Breast epithelium (tissue), 4 donors: ENCODE measurements at regions not wholly inside any gene's neighbourhood (a gene's known extent, or its start where the extent isn't known, plus 50 kb on each side); places are given as distances from the start of the nearest gene placed in this dataset.
"Not testable (repeated sequence)": the region's sequence is repeated elsewhere in the genome, so short reads cannot be mapped to it uniquely, and the experiment has no call there.

Experiments
- DNase-seq, 2 donors: peaks; one replicate each; pipeline ENCODE4 v3.0.0-alpha.2; 2019; ENCODE audit warnings: low spot score in 2 of 2
- H3K27ac ChIP-seq, 2 donors: fragments of 200-600 bp; sonication (generic) in 1 of 2; one replicate each; pipeline ENCODE4 v1.5.1; 2016 to 2019; ENCODE audit warnings: mild to moderate bottlenecking in 1 of 2
- H3K27me3 ChIP-seq, 2 donors: fragments of 200-600 bp; sonication (generic) in 1 of 2; one replicate each; pipeline versions ENCODE4 v1.5.1 to v1.6.0; 2017 to 2019; ENCODE audit warnings: control low read depth in 1 of 2, mild to moderate bottlenecking in 1 of 2
- H3K36me3 ChIP-seq: fragments of 200-600 bp; one replicate; pipeline ENCODE4 v1.5.1; 2019
- H3K4me1 ChIP-seq, 2 donors: fragments of 200-600 bp; sonication (generic); one replicate each; pipeline ENCODE4 v1.5.1; 2016 to 2019; ENCODE audit warnings: control low read depth in 1 of 2
- H3K4me3 ChIP-seq, 3 donors: fragments of 200-600 bp; sonication (generic); 1 replicate in 2 of 3; 2 replicates in 1 of 3; pipeline ENCODE4 v1.5.1; 2016 to 2019; ENCODE audit warnings: mild to moderate bottlenecking in 3 of 3, moderate library complexity in 2 of 3
- H3K9me3 ChIP-seq, 2 donors: fragments of 200-600 bp; sonication (generic) in 1 of 2; one replicate each; pipeline ENCODE4 v1.5.1; 2016 to 2019; ENCODE audit warnings: control low read depth in 1 of 2
- POLR2A ChIP-seq: fragments of 450-650 bp; IDR thresholded peaks from one replicate; pipeline ENCODE4 v1.6.1; 2016; ENCODE audit warnings: antibody characterized with exemption, mild to moderate bottlenecking, moderate library complexity
- POLR2AphosphoS5 ChIP-seq, 3 donors: sonication (generic); formaldehyde crosslinking; IDR thresholded peaks; one replicate each; pipeline ENCODE4 v1.6.1; 2017; ENCODE audit warnings: antibody characterized with exemption in 3 of 3
- intact Hi-C: fragments of 100-400 bp; cut with DNase I; formaldehyde crosslinking; loops from one replicate; pipeline ENCODE4 v1.15.1; 2023; ENCODE audit warnings: low total_unique reads
- TF ChIP-seq, protein P1 (sequence below), 3 donors: fragments of 450-650 bp; IDR thresholded peaks; one replicate each; pipeline ENCODE4 v1.5.1; 2016 to 2017; ENCODE audit warnings: antibody characterized with exemption in 3 of 3, mild to moderate bottlenecking in 3 of 3, moderate library complexity in 3 of 3

GRCh38 chr22:26837784-26838470, 180.5 kb downstream of the MIAT start:
- no peaks in the 10 kb centered on the region for H3K4me1 ChIP-seq
- H3K27ac ChIP-seq, result no peak overlapping the region
- TF ChIP-seq POLR2AphosphoS5 (IDR thresholded peaks at IDR 0.05) (no peak), POLR2A (no peak)
- TF ChIP-seq, protein P1, sequence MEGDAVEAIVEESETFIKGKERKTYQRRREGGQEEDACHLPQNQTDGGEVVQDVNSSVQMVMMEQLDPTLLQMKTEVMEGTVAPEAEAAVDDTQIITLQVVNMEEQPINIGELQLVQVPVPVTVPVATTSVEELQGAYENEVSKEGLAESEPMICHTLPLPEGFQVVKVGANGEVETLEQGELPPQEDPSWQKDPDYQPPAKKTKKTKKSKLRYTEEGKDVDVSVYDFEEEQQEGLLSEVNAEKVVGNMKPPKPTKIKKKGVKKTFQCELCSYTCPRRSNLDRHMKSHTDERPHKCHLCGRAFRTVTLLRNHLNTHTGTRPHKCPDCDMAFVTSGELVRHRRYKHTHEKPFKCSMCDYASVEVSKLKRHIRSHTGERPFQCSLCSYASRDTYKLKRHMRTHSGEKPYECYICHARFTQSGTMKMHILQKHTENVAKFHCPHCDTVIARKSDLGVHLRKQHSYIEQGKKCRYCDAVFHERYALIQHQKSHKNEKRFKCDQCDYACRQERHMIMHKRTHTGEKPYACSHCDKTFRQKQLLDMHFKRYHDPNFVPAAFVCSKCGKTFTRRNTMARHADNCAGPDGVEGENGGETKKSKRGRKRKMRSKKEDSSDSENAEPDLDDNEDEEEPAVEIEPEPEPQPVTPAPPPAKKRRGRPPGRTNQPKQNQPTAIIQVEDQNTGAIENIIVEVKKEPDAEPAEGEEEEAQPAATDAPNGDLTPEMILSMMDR (IDR thresholded peaks at IDR 0.05), result no peak
- no peaks in the 10 kb centered on the region for H3K27me3 ChIP-seq
- intact Hi-C loops, result no loop called here
- no peak for DNase-seq
- H3K36me3 ChIP-seq, result no peaks in the 10 kb centered on the region
- no peak overlapping the region for H3K4me3 ChIP-seq
- no peaks in the 10 kb centered on the region for H3K9me3 ChIP-seq

DNA sequence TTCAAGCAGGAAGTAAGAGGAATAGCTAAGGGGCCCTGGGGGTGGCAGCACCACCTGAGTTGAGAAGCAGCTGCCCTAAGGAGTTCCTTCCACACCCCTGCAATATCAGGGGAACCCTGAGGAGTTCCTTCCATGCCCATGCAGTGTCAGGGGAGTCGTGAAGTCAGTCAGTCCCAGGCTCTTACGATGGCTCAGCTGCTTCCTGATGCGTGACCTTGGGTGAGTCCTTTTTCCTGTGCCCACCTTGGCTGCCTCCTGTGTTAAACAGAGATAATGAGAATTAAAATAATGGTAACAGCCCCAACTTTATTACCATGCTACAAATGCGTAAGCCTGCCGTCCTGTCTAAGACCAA, 181.1 kb downstream of the MIAT start:
- no peak for TF ChIP-seq POLR2AphosphoS5 (IDR thresholded peaks at IDR 0.05)
- TF ChIP-seq, protein P1 (IDR thresholded peaks at IDR 0.05), result no peak
- no peak for TF ChIP-seq POLR2A
- intact Hi-C loops, result no loop called here
- Histone ChIP-seq H3K27me3 (no peaks in the 10 kb centered on the region), H3K36me3 (no peaks in the 10 kb centered on the region), H3K4me1 (no peaks in the 10 kb centered on the region), H3K4me3 (no peak overlapping the region), H3K27ac (no peak overlapping the region), H3K9me3 (no peaks in the 10 kb centered on the region)
- DNase-seq, result no peak

DNA sequence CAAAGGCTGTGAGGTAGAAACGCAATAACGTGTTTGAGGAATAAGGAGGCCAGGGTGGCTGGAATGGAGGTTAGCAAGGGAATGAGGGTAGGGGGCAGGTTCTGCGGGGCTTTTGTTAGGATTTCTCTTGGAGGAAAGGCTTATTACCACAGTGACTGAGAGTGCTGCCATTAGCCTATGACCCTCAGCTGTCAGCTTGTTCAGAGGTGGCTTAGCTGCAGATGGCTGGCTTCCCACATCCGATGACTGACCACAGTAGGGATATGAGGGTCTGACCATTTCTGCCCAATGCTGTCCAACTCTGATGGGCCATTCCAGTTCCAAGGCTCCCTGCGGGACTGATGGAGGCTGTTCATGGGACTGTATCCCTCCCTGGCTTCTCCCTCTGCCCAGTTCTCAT, 181.8 kb downstream of the MIAT start:
- TF ChIP-seq, protein P1 (IDR thresholded peaks at IDR 0.05), result no peak
- TF ChIP-seq POLR2A (no peak), POLR2AphosphoS5 (IDR thresholded peaks at IDR 0.05) (no peak)
- H3K36me3 ChIP-seq, result no peaks in the 10 kb centered on the region
- intact Hi-C loops, result no loop called here
- no peak overlapping the region for H3K27ac ChIP-seq
- no peaks in the 10 kb centered on the region for H3K4me1 ChIP-seq
- H3K4me3 ChIP-seq, result no peak overlapping the region
- DNase-seq, result no peak
- H3K9me3 ChIP-seq, result no peaks in the 10 kb centered on the region
- no peaks in the 10 kb centered on the region for H3K27me3 ChIP-seq

DNA sequence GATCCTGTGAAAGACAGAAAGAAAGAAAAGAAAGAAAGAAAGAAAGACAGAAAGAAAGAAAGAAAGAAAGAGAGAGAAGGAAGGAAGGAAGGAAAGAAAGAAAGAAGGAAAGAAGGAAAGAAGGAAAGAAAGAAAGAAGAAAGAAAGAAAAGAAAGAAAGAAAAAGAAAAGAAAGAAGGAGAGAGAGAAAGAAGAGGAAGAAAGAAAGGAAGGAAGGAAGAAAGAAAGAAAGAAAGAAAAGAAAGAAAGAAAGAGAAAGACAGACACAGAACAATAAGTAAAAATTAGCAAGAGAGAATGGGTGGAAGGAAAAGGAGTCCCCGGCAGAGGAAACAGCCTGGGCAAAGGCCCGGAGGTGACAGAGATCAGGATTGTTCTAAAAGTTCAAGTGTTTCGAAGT, 183.4 kb downstream of the MIAT start:
- not testable (repeated sequence) for H3K9me3 ChIP-seq, H3K36me3 ChIP-seq

DNA sequence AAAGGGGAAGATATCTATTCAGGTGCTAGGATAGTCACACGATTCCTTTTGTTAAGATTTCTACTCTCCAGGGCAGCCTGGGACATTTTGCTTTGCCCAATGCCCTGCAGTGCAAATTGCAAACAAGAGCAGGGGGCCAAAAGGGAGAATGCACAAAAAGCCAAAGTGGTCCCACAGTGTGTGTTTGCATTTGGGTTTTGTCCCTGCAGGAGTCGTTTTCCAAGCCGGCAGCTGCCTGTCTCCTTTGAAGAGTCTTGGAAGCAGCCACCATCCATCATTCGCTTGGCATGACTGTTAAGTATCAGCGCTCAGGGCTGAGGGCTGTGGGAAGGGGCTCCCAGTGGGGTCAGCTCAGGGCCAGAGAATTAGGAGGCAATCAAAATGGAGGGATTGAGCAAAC, 184.7 kb downstream of the MIAT start:
- no peak for DNase-seq
- TF ChIP-seq POLR2AphosphoS5 (IDR thresholded peaks at IDR 0.05) (no peak), POLR2A (no peak)
- TF ChIP-seq, protein P1 (IDR thresholded peaks at IDR 0.05), result no peak
- intact Hi-C loops, result no loop called here

More for the DNA sequence above, 183.4 kb downstream of the MIAT start:
- DNase-seq, H3K27me3 ChIP-seq, H3K4me1 ChIP-seq, H3K4me3 ChIP-seq, intact Hi-C loops, H3K27ac ChIP-seq: not testable (repeated sequence)

More for the DNA sequence above, 184.7 kb downstream of the MIAT start:
- no peak overlapping the region for H3K4me3 ChIP-seq
- H3K4me1 ChIP-seq, result peaks cover 0 to 3% of the 10 kb centered on the region in 2 donors
- H3K36me3 ChIP-seq, result no peaks in the 10 kb centered on the region
- H3K27ac ChIP-seq, result no peak overlapping the region
- no peaks in the 10 kb centered on the region for H3K27me3 ChIP-seq
- H3K9me3 ChIP-seq, result no peaks in the 10 kb centered on the region
